ENCODE measurements at regions not wholly inside any gene's neighbourhood (a gene's known extent, or its start where the extent isn't known, plus 50 kb on each side); places are given as distances from the start of the nearest gene placed in this dataset.

DNA sequence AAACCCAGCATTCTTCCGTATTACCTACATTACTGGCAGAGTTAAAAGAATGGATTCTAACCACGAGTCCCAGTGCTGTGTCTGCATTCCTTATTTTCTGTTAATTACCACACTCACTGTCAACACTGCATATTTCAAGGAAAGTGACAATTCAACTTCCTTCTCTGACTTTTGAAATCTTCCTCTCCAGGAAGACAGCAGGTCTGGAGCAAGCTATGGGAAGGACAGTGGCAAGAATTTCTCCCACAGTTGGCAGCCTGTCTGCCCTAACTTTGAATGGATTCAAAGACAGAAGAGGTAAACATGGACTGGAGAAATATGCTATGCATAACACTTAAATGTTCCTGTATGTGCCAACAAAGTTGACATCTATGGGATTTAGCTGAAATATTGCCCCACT lies 700.5 kb upstream of the CHAC2 start:
- TF ChIP-seq, protein P1, sequence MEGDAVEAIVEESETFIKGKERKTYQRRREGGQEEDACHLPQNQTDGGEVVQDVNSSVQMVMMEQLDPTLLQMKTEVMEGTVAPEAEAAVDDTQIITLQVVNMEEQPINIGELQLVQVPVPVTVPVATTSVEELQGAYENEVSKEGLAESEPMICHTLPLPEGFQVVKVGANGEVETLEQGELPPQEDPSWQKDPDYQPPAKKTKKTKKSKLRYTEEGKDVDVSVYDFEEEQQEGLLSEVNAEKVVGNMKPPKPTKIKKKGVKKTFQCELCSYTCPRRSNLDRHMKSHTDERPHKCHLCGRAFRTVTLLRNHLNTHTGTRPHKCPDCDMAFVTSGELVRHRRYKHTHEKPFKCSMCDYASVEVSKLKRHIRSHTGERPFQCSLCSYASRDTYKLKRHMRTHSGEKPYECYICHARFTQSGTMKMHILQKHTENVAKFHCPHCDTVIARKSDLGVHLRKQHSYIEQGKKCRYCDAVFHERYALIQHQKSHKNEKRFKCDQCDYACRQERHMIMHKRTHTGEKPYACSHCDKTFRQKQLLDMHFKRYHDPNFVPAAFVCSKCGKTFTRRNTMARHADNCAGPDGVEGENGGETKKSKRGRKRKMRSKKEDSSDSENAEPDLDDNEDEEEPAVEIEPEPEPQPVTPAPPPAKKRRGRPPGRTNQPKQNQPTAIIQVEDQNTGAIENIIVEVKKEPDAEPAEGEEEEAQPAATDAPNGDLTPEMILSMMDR (IDR thresholded peaks at IDR 0.05; ENCODE audit: poor library complexity): no peak
- no peak for TF ChIP-seq EZH2phosphoT487 (IDR thresholded peaks at IDR 0.05; ENCODE audit: low read depth, severe bottlenecking, unreplicated experiment)
- no peak for TF ChIP-seq EZH2 (IDR thresholded peaks at IDR 0.05; ENCODE audit: borderline replicate concordance)
